Stimulated activated CD4-positive, alpha-beta T cell treated with anti-CD3 and anti-CD28 coated beads, Interleukin-15, amount 100 ng/mL, for 48 hours (primary cell): ENCODE measurements at regions not wholly inside any gene's neighbourhood (a gene's known extent, or its start where the extent isn't known, plus 50 kb on each side); places are given as distances from the start of the nearest gene placed in this dataset.

Experiments
- DNase-seq, 2 donors: peaks; one replicate each; pipeline ENCODE4 v3.0.0-alpha.2; 2020; ENCODE audit warnings: low read depth in 2 of 2

DNA sequence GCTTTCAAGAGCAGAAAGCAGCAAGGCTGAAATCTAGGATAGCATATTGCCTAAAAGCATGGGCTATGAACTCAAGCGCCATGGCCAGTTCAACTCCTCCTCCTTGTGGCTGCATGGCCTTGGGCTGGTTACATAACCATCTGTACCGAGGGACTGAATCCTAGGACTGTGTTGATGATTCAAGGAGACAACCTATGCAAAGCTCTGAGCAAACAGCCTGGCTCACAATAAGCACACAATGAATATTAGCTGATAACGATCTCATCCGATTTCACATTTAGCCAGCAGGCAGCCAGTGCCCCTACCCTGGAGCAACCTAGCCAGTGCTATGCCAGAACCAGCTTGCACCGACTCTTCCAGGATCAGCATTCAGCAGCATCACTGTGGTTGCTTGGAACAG, 698.4 kb downstream of the TBC1D22A start:
- no peak for DNase-seq

GRCh38 chr22:47460176-47460575, 697.7 kb downstream of the TBC1D22A start:
- no peak for DNase-seq

DNA sequence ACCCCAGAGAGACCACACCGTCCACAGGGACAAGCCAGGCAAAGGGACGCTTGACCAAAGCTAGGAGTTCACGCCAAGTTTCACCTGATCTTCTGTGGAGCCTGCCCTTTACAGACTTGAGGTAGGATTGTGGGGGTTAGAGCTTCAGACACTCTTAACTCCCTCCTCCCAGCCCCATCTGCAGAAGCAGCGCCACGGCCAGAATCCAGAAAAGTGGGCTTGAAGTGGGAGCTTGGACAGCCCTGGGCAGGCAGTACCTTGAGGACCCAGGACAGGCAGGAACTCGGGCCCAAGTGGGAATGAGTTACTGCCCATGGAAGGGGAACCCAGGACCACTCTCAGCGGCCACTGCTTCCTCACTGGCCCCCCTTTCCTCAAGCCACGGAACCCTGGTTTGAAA, 695.9 kb downstream of the TBC1D22A start:
- no peak for DNase-seq

- no peak for DNase-seq
Observed at GRCh38 chr22:47457509-47458300, 695.3 kb downstream of the TBC1D22A start.

GRCh38 chr22:47457021-47457420, 694.6 kb downstream of the TBC1D22A start:
- no peak for DNase-seq

DNA sequence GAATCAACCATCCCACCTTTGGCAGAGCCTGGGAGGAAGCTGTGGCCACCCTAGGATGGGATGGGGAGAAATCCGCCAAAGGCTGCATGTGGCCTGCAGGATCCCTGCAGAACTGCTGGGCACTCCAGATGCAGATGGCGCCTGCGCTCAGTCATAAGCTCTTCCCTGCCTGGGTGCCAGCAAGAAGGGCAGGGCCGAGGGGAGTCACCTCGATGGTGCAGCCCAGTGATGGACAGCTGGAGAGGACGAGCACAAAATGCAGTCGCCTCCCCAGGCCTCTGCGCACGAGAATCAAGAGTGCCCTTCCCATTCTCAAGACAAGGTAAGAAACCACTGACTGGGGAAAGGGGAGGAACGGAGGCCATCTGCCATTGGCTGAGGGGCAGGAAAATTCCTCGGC, 693.6 kb downstream of the TBC1D22A start:
- DNase-seq = no peak

GRCh38 chr22:47453049-47453448, 690.6 kb downstream of the TBC1D22A start:
- DNase-seq = no peak

DNA sequence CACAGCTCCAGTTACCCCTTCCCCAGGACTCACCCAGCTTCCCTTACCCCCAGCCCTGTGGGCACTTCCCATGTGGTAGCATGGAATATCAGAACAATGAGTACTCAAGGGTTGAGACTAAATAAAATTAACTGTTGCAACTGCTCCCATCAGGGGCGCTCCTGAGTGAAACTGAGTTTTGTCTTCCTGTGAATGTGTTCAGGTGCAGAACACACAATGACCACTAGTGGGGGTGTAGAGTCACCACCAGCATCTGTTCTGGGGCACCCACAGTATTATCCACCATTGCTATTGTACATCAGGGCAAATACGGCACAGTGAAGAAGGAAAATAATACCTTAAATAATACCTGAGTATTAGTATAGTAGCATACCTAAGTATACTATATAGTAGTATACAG, 689.7 kb downstream of the TBC1D22A start:
- no peak for DNase-seq

GRCh38 chr22:47450876-47451475, 688.5 kb downstream of the TBC1D22A start:
- no peak for DNase-seq

GRCh38 chr22:47449508-47450270, 687.2 kb downstream of the TBC1D22A start:
- DNase-seq = no peak

DNA sequence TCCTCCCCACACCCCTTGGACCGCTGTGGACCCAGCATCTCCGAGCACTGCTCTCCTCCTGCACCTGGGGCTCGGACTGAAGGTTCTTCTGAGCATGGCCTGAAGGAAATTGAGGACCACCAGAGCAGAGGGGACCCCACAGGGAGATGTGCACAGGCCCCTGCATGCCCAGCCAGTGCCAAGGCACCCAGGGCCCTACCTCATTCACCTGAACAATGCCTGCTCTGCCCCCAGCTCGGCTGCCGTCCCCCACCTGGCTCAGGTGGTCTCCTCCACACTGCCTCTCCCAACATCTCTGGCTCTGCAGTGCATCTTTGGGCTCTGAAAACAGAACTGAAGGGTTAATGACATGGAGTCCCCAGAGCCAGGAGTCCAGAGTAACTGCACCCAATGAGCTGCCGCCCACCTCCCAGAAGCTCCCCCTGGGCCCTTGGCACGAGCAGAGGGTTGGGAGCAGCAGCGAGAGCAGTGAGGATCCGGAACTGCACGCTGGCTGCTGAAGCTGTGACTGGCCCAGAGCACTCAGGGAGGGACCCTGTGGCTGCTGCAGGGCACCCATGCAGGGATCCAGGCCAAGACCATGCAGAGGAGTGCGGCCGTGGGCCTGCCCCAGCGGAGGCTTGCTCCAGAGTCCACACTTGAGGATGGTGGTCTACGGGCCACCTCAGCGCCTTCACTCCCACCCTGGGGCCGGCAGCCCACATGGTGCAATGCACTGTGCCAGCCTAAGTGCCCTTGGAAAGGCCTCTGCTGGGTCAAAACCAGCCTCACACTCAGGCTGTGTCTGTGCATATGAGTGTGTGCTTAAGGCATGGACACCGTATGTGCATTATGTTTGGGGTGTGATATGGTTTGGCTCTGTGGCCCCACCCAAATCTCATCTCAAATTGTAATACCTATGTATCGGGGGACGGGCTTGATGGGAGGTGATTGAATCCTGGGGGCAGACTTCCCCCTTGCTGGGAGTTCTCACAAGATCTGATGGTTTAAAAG, 686.1 kb downstream of the TBC1D22A start:
- no peak for DNase-seq

GRCh38 chr22:47446821-47447810, 684.7 kb downstream of the TBC1D22A start:
- no peak for DNase-seq

DNA sequence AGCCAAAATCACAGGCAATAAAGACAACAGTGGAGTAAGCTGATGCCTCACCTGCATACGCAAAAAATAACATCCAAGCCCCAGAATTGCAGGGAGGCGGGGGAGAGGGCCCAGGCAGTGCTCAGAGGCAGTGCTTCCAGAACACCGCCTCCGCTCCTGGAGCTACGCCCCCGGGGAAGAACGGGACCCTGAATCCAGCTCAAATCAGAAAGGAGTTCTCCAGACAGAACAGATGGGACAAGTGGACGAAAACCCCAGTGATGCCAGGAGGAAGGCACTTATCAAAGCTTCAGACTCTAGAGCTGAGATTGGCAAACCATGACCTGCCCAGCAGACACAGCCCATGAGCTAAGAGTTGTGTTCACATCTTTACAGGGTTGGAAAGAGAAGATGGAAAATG, 683.9 kb downstream of the TBC1D22A start:
- no peak for DNase-seq

- DNase-seq = no peak
Observed at GRCh38 chr22:47445716-47446290, 683.4 kb downstream of the TBC1D22A start.

- no peak for DNase-seq
Observed at GRCh38 chr22:47445212-47445611, 682.8 kb downstream of the TBC1D22A start.

DNA sequence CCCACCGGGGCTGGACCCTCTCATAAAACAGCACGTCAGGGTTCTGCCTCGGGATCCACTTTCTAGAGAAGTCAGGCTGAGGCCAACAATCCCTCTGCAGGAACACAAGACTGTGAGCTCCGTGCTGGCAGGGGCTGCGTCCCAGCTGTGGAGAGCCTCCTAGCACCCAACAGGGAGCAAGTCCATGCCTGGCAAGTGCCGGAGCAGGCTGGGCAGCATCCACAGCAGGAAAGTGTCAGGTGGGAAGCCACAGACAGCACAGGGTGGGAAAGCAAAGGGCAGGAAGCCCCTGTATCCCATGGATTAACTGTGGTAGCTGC, 682.3 kb downstream of the TBC1D22A start:
- no peak for DNase-seq

DNA sequence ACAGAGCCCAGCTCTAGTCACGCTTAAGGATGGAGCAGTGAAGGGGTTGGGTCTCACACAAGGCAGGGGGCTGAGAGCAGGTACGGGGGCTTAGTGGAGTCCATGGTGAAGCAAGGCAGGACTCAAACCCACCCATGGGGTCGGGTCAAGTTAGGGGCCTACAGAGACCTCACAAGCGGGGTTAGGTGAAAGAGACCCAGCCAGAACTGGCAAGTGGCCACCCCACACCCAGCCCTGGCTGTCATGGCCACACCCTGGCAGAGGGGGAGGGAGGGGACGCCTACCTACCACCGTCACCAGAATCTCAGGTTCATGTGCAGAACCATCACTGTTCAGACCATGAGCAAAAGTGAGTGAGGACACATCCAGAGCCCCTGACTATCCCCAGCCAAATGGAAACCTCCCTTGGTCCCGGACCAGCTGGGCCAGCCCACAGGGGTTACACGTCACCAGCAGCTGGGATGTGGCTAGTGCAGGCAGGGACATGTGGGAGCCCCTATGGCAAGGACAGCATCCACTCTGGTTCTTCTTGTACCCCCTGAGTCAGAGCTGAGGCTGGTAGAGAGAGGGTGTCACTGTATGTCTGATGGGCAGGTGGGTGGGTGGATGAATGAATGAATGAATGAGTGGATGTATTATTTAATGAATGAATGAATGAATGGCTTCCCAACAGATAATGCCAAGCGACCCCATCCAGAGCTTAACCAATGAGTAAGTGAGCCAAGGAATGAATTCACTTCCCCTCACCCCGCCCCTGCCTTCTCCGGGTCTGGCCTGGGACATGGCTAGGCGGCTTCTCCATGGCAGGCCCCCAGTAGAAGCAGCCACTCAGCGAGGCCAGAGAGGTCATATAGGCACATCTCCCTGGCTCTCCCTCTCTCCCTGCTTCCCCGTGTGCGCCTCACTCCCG, 681.6 kb downstream of the TBC1D22A start:
- DNase-seq = no peak

- no peak for DNase-seq
Observed at GRCh38 chr22:47442821-47443220, 680.4 kb downstream of the TBC1D22A start.

- DNase-seq = no peak
Observed at GRCh38 chr22:47439643-47440265, 677.3 kb downstream of the TBC1D22A start.
